Mesenchymal stem cell (in vitro differentiated cells and primary cell): ENCODE measurements at regions not wholly inside any gene's neighbourhood (a gene's known extent, or its start where the extent isn't known, plus 50 kb on each side); places are given as distances from the start of the nearest gene placed in this dataset.

Experiments
- DNase-seq: peaks from one replicate; pipeline ENCODE4 v3.0.0-alpha.2; 2013
- H2AFZ ChIP-seq: one replicate; pipeline ENCODE4 v1.6.1; 2013; ENCODE audit warnings: low read depth, mild to moderate bottlenecking, control low read depth, inconsistent platforms, low read length, moderate library complexity
- H2AK5ac ChIP-seq: 2 replicates; pipeline ENCODE4 v1.6.1; 2013; ENCODE audit warnings: low read length, moderate library complexity, mild to moderate bottlenecking, inconsistent platforms; ENCODE audit not compliant: severe bottlenecking
- H2BK120ac ChIP-seq: one replicate; pipeline ENCODE4 v1.6.1; 2013; ENCODE audit warnings: low read depth, mild to moderate bottlenecking, inconsistent platforms, low read length, moderate library complexity
- H2BK12ac ChIP-seq, 2 experiments: one replicate each; pipeline ENCODE4 v1.6.1; 2013; ENCODE audit warnings: inconsistent platforms in 2 of 2, low read length in 2 of 2, mild to moderate bottlenecking in 2 of 2, moderate library complexity in 2 of 2, control low read depth in 1 of 2
- H2BK15ac ChIP-seq: one replicate; pipeline ENCODE4 v1.6.1; 2013; ENCODE audit warnings: mild to moderate bottlenecking, low read depth, inconsistent platforms; ENCODE audit not compliant: poor library complexity, severe bottlenecking
- H2BK5ac ChIP-seq: 2 replicates; pipeline ENCODE4 v1.6.1; 2013; ENCODE audit warnings: low read depth, mild to moderate bottlenecking, low read length, control low read depth, inconsistent platforms; ENCODE audit not compliant: poor library complexity, severe bottlenecking
- H3K14ac ChIP-seq, 2 experiments: one replicate each; pipeline ENCODE4 v1.6.1; 2013; ENCODE audit warnings: inconsistent platforms in 2 of 2, low read length in 2 of 2, control low read depth in 1 of 2, mild to moderate bottlenecking in 1 of 2, moderate library complexity in 1 of 2
- H3K18ac ChIP-seq, 2 experiments: one replicate each; pipeline ENCODE4 v1.6.1; 2013; ENCODE audit warnings: inconsistent platforms in 2 of 2, low read length in 2 of 2, control low read depth in 1 of 2, low read depth in 1 of 2, mild to moderate bottlenecking in 1 of 2
- H3K23ac ChIP-seq, 2 experiments: one replicate each; pipeline ENCODE4 v1.6.1; 2013; ENCODE audit warnings: inconsistent platforms in 2 of 2, low read length in 2 of 2, mild to moderate bottlenecking in 2 of 2, moderate library complexity in 2 of 2, control low read depth in 1 of 2
- H3K27ac ChIP-seq: 2 replicates; pipeline ENCODE4 v1.5.1; 2013; ENCODE audit warnings: mild to moderate bottlenecking, moderate library complexity, low read length, control low read depth, inconsistent platforms; ENCODE audit not compliant: poor library complexity, severe bottlenecking
- H3K27me3 ChIP-seq, 2 experiments: 2 replicates each; pipeline versions ENCODE4 v1.6.1 to v1.7.0; 2013; ENCODE audit warnings: low read length in 2 of 2, mild to moderate bottlenecking in 2 of 2, moderate library complexity in 2 of 2, control low read depth in 1 of 2, inconsistent platforms in 1 of 2; ENCODE audit not compliant: control insufficient read depth in 1 of 2, insufficient read depth in 1 of 2
- H3K36me3 ChIP-seq, 2 experiments: 2 replicates each; pipeline versions ENCODE4 v1.6.1 to v1.7.0; 2013; ENCODE audit warnings: low read length in 2 of 2, control low read depth in 1 of 2, inconsistent platforms in 1 of 2, low read depth in 1 of 2, mild to moderate bottlenecking in 1 of 2; ENCODE audit not compliant: insufficient read depth in 2 of 2, control insufficient read depth in 1 of 2
- H3K4ac ChIP-seq, 2 experiments: one replicate each; pipeline ENCODE4 v1.6.1; 2013; ENCODE audit warnings: inconsistent platforms in 2 of 2, low read length in 2 of 2, mild to moderate bottlenecking in 2 of 2, moderate library complexity in 2 of 2, control low read depth in 1 of 2, low read depth in 1 of 2
- H3K4me1 ChIP-seq: 2 replicates; pipeline ENCODE4 v1.6.1; 2013; ENCODE audit warnings: low read depth, low read length, control low read depth; ENCODE audit not compliant: control insufficient read depth, insufficient read depth
- H3K4me2 ChIP-seq: 2 replicates; pipeline ENCODE4 v1.6.1; 2013; ENCODE audit warnings: low read length, mild to moderate bottlenecking, inconsistent platforms; ENCODE audit not compliant: poor library complexity, severe bottlenecking
- H3K4me3 ChIP-seq, 2 experiments: 2 replicates each; pipeline versions ENCODE4 v1.5.1 to v1.7.0; 2013; ENCODE audit warnings: low read length in 2 of 2, mild to moderate bottlenecking in 2 of 2, control low read depth in 1 of 2, low read depth in 1 of 2; ENCODE audit not compliant: insufficient read depth in 1 of 2
- H3K79me1 ChIP-seq: replicated peaks from 2 replicates; pipeline ENCODE4 v1.6.1; 2013; ENCODE audit warnings: mild to moderate bottlenecking, control low read depth, low read length, inconsistent platforms; ENCODE audit not compliant: poor library complexity, severe bottlenecking
- H3K9ac ChIP-seq: 2 replicates; pipeline ENCODE4 v1.7.0; 2013; ENCODE audit warnings: mild to moderate bottlenecking, low read length, moderate library complexity
- H3K9me3 ChIP-seq: 2 replicates; pipeline ENCODE4 v1.7.0; 2013; ENCODE audit warnings: mild to moderate bottlenecking, low read length; ENCODE audit not compliant: control insufficient read depth
- H4K8ac ChIP-seq: one replicate; pipeline ENCODE4 v1.6.1; 2013; ENCODE audit warnings: inconsistent platforms, mild to moderate bottlenecking, low read length, moderate library complexity
- H4K91ac ChIP-seq: one replicate; pipeline ENCODE4 v1.6.1; 2013; ENCODE audit warnings: mild to moderate bottlenecking, low read length, inconsistent platforms
- WGBS: methylation state at CpG from one replicate; pipeline ENCODE4 v1.1.7; 2013; ENCODE audit warnings: mixed read lengths; 5-methylcytosine and 5-hydroxymethylcytosine counted together

DNA sequence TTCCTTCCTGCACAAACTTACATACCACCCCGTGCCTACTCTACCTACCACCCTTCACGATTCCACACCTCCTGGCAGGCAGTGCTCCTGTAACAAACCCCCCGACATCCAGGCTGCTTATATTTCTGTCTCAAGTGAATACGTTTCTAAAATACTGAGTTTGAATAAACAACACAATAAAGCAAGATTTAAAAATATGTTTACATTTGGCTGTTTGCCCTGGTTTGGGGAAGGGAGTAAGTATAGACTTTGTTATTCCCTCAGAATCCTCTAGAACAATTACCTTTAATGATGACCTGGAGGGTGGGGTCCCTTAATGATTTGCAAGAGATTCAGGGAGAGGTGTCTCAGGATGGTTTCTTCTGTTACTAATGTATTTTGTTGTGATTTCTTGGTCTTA is 402.6 kb upstream of the TBL1XR1 start:
- DNase-seq, result no peak
- Histone ChIP-seq H3K9ac (no peak overlapping the region), H3K27me3 (no peaks in the 10 kb centered on the region), H2BK120ac (no peak overlapping the region), H3K4me1 (peaks cover 7% of the 10 kb centered on the region), H2AK5ac (peak overlapping the region; percentile 79), H2BK12ac (peak overlapping the region in 1 of 2 experiments; percentile 63), H2AFZ (no peak overlapping the region), H3K36me3 (no peaks in the 10 kb centered on the region), H3K4ac (no peak overlapping the region), H3K14ac (no peak overlapping the region), H3K79me1 (no peaks in the 10 kb centered on the region), H3K23ac (no peak overlapping the region), H3K27ac (no peak overlapping the region), H3K9me3 (peaks cover 2% of the 10 kb centered on the region), H3K4me2 (no peak overlapping the region), H3K4me3 (no peak overlapping the region), H2BK15ac (no peak overlapping the region), H4K91ac (no peak overlapping the region), H3K18ac (peak overlapping the region; percentile 63 to 73), H2BK5ac (no peak overlapping the region), H4K8ac (no peak overlapping the region)
- WGBS, result 100% methylated on average over 4 of the region's 4 CpGs

- no peak for DNase-seq
Observed at GRCh38 chr3:177600411-177600810, 403.1 kb upstream of the TBL1XR1 start.

GRCh38 chr3:177601152-177601551 is 403.9 kb upstream of the TBL1XR1 start:
- Histone ChIP-seq H3K27ac (no peak overlapping the region), H3K23ac (no peak overlapping the region), H3K27me3 (no peaks in the 10 kb centered on the region)

More at GRCh38 chr3:177600411-177600810, 403.1 kb upstream of the TBL1XR1 start:
- Histone ChIP-seq H3K79me1 (no peaks in the 10 kb centered on the region), H2BK120ac (no peak overlapping the region), H4K91ac (no peak overlapping the region), H3K36me3 (no peaks in the 10 kb centered on the region), H3K27me3 (no peaks in the 10 kb centered on the region), H3K9me3 (peaks cover 8% of the 10 kb centered on the region), H3K4me1 (peaks cover 7% of the 10 kb centered on the region), H2AFZ (no peak overlapping the region), H4K8ac (no peak overlapping the region), H3K9ac (no peak overlapping the region), H2BK15ac (no peak overlapping the region), H3K23ac (no peak overlapping the region), H3K4me2 (no peak overlapping the region), H2BK12ac (no peak overlapping the region), H3K18ac (no peak overlapping the region), H3K4me3 (no peak overlapping the region), H3K4ac (no peak overlapping the region), H2AK5ac (no peak overlapping the region), H2BK5ac (no peak overlapping the region), H3K14ac (no peak overlapping the region), H3K27ac (no peak overlapping the region)
- WGBS, result 93% methylated on average over 1 of the region's 2 CpGs

GRCh38 chr3:177602601-177603147 is 405.4 kb upstream of the TBL1XR1 start:
- Histone ChIP-seq H3K4ac (no peak overlapping the region), H2BK5ac (no peak overlapping the region), H3K4me2 (no peak overlapping the region), H2AFZ (no peak overlapping the region), H3K18ac (peak overlapping the region; percentile 55 to 64), H3K27ac (no peak overlapping the region), H3K9me3 (peaks cover 11% of the 10 kb centered on the region), H3K23ac (no peak overlapping the region), H4K8ac (no peak overlapping the region), H3K36me3 (no peaks in the 10 kb centered on the region), H3K9ac (no peak overlapping the region), H3K4me1 (no peaks in the 10 kb centered on the region), H2BK120ac (peak overlapping the region; percentile 73), H2BK15ac (no peak overlapping the region), H3K4me3 (no peak overlapping the region), H2AK5ac (peak overlapping the region; percentile 71), H3K14ac (no peak overlapping the region), H3K27me3 (no peaks in the 10 kb centered on the region), H2BK12ac (peak overlapping the region in 1 of 2 experiments; percentile 78), H4K91ac (no peak overlapping the region), H3K79me1 (no peaks in the 10 kb centered on the region)
- WGBS, result 81% methylated on average over 2 of the region's 2 CpGs
- DNase-seq, result peak; percentile 41

More at GRCh38 chr3:177601152-177601551, 403.9 kb upstream of the TBL1XR1 start:
- H2BK15ac ChIP-seq, result no peak overlapping the region
- H3K14ac ChIP-seq, result no peak overlapping the region
- no peak overlapping the region for H3K4me2 ChIP-seq
- no peak overlapping the region for H3K4me3 ChIP-seq
- peaks cover 11% of the 10 kb centered on the region for H3K9me3 ChIP-seq
- H3K18ac ChIP-seq, result no peak overlapping the region
- no peak overlapping the region for H2BK120ac ChIP-seq
- DNase-seq, result no peak
- H4K8ac ChIP-seq, result no peak overlapping the region
- H2AK5ac ChIP-seq, result no peak overlapping the region
- no peak overlapping the region for H2AFZ ChIP-seq
- H3K79me1 ChIP-seq, result no peaks in the 10 kb centered on the region
- H3K4ac ChIP-seq, result no peak overlapping the region
- H3K36me3 ChIP-seq, result no peaks in the 10 kb centered on the region
- H4K91ac ChIP-seq, result no peak overlapping the region
- no peak overlapping the region for H3K9ac ChIP-seq
- peaks cover 7% of the 10 kb centered on the region for H3K4me1 ChIP-seq
- H2BK12ac ChIP-seq, result peak overlapping the region in 1 of 2 experiments; percentile 28
- no peak overlapping the region for H2BK5ac ChIP-seq
